NCI-H2171 (cell line): ENCODE measurements at regions not wholly inside any gene's neighbourhood (a gene's known extent, or its start where the extent isn't known, plus 50 kb on each side); places are given as distances from the start of the nearest gene placed in this dataset.

Experiments used
- DNase-seq: peaks from one replicate; lab custom pipeline; 2025; lab: John Stamatoyannopoulos, UW

DNA sequence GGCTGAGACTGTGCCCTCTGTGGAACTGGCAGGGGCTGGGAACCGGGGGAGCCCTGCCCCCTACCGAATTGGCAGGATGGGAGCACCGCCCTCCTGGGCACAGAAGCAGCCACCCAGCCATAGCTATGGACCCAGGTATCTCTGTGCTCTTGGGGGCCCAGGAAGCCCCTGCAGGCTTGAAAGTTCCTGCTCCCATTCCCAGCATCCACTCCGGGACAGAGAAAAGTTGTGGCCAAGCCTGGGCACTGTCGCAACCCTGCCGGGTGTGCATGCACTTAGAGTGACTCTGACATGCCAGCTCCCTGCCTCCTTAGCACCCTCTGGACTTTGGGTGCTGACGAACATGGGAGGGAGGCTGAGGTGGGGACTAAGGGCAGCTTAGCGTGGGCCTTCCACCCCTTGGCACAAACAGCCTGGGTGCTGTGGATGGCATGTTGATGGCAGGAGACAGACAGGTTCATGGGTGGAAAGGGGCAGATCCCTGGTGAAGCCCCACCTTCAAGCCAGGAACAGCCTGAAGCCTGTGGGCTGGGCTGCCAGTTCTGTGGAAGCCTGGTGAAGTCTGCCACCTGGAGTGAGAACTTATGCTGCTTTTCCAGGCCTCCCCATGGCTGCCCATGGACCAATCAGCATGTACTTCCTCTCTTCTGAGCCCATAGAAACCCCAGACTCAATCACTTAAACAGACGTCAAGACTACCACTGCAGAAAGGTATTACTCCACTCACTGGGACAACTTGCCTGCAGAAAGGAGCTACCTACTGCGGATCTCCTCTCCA is 279.0 kb downstream of the ATXN7L3B start:
- no peak for DNase-seq

DNA sequence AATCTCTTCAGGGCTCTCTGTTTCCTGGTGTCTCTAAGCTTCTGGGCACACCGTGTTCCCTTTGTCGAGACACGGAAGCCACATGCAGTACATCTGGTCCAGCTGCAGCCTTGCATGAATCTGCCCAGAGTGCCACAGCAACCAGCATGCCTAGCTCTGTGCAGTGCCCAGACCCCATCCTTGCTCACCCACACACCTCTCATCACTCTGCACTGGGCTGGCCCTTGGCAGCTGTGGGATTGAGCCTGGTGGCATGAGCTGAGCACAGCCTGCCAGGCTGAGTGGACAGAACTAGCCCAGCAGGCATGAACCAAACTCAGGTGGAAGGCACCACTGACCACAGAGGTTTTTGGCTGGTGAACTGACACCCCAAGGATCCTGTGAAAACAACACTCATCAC is 279.9 kb downstream of the ATXN7L3B start:
- no peak for DNase-seq

DNA sequence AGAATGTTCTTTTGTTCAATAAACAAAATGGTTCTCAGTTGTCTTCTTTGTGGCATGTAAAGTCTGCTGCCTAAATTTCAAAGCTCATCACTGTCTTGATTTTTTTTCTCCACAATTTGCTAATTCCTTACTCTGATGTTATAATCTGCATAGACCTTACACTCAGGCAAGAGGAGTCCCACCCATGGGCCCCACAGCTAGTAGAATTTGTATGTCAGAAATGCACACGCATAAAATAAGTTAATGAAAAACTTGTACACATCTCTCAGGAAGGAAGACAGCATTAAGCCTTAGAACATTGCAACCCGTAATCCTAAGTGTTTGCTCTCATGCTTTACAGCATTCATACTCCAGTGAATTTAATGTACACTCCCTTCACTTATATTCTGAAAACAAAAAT is 280.8 kb downstream of the ATXN7L3B start:
- DNase-seq = no peak

DNA sequence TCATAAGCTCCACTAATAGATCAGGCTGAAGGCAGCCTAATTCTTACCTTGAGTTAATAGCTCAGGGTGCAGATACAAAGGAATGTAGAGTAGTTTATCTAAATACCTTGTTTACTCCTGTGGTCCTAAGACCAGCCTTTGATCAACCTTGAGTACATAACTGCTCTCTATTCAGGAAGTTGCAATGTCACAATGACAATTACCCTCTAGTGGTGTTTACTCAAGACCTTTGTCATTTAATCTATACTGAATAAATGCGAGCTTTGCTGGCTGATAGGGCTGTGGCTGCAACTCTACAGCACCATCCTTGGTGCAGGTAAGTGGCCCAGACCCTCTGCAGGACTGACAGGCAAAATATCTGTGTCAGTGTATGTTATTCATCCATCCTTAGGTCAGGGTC is 282.7 kb downstream of the ATXN7L3B start:
- no peak for DNase-seq

DNA sequence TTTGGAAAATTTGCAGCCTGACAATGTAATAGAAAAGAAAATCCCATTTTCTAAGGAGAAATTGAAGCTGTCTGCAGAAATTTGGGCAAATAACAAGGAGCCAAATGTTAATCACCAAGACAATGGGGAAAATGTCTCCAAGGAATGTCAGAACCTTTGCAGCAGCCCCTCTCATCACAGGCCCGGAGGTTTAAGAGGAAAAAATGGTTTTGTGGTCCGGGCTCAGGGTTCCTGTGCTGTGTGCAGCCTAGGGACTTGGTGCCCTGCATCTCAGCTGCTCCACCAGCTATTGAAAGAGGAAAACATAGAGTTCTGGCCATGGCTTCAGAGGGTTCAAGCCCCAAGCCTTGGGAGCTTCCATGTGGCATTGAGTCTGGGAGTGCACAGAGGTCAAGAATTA is 298.9 kb downstream of the ATXN7L3B start:
- no peak for DNase-seq

DNA sequence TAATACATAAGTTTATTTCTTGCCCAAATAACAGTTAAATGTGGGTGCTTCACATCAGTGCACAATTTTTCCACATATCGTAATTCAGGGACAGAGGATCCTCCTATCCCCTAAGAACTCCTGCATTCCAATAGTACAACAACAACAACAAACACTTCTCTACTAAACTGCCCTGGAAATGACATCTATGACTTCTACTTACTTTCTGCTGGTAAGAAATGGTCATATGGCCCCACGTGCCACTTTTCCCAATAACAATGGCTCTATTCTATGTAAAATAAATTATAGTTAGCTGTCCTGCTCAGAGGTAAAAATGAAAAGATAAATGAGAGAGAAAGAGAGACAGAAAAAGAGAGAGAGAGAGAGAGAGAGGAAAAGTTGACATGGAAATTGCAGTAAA is 308.5 kb downstream of the ATXN7L3B start:
- no peak for DNase-seq

DNA sequence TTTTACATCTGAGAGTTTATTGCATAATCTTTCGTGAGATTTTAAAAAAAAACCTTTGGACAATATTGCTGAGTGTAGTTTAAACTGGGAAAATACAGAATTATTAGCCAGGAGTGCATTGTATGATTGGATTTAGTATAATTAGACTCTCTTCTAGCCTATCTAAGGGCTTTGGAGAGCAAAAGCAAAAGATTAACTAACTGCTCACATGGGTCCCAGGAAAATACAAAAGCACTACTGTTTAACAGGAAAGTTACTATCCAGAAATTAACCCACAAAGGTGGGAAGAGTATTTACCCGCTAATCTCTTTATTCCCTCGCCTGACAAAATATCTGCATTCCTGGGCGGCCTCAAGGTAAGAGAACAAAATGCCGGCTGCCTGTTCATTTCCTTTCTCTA is 309.5 kb downstream of the ATXN7L3B start:
- no peak for DNase-seq

DNA sequence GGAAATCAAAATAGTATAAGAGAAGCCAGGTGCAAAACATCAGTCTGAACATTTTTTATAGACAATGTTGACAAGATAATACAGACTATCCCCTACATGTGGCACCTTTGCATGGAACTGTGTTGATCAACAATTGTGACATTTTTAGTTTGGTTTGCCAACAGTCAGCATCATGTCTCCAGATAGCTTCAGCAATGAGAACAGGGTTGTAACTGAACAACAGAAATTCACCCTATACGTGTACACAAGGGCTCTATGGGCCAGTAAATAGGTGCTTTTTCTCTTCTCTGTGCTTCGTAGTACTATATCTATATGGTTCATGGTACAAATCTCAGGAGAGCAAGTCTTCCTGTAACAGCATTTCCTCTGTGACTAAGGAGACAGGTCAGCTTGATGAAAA is 310.4 kb downstream of the ATXN7L3B start:
- DNase-seq = no peak

DNA sequence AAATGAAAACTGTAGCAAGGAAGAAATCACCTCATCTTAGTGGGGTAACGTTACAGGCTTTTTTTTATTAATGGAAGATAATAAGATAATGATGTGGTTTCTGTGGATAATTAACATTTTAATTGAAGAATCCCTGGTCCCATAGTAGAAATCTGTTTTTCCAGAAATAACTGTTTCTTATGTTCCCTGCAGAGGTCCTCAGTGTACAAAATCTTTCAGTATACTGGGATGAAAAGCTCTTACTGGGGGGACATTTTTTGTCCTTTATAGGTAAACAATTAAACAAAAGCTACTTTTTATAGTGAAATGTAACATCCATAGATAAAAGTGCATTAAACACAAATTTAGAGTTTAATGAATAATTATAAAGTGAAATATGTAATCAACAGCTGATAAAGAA is 312.2 kb downstream of the ATXN7L3B start:
- no peak for DNase-seq

DNA sequence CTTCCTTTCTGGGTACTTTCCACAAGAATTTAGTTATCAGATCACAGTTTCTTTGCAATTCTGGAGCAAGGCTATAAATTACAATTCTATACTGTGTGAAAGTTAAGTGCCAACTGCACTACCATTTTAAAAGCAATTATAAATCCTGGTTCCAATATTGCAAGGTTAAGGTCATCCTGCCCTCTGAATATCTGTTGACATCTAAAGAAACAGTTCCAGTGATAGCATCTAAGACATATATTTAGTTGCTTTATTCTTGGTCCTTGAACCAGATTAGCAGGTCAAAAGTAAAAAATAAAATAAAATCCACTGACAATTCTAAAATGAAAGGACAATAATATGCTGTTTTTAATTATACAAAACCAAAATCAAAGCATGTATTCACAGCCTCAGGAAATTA is 334.2 kb downstream of the ATXN7L3B start:
- no peak for DNase-seq

DNA sequence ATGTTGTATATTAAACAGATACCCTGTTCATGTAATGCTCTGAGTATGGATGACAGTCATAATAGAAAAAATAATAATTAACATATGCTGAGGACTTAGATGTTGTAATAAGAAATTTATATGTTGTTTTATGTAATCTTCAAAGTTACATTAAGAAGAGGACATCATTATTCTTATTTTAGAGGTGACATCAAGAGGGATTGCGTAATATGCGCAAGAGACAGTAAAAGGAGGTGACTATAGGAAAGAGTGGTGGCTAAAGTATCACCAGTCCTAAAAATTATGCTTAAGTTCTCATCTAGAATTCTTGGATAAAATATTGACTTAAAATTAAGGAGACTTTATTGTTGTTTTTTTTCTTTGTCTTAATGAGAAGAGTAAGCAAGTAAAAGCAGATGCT is 323.9 kb downstream of the KCNC2 start:
- no peak for DNase-seq

DNA sequence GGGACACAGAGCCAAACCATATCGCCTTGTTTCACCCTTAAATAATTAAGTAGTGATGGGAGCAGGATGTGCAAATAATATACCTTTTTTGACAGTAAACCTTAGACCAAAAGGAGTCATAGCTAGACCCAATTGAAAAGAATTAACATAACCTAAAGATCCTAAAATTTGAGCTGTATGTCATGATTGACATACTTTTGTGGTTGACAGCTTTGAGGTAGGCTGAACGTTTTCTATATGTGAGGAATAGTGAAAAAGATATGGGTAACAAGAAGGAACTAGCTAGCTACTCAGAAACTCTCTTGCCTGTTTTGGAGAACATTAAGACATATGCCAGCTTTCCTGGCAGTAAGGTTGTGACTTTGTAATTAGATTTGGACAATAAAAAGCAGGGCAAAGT is 320.6 kb downstream of the KCNC2 start:
- no peak for DNase-seq

DNA sequence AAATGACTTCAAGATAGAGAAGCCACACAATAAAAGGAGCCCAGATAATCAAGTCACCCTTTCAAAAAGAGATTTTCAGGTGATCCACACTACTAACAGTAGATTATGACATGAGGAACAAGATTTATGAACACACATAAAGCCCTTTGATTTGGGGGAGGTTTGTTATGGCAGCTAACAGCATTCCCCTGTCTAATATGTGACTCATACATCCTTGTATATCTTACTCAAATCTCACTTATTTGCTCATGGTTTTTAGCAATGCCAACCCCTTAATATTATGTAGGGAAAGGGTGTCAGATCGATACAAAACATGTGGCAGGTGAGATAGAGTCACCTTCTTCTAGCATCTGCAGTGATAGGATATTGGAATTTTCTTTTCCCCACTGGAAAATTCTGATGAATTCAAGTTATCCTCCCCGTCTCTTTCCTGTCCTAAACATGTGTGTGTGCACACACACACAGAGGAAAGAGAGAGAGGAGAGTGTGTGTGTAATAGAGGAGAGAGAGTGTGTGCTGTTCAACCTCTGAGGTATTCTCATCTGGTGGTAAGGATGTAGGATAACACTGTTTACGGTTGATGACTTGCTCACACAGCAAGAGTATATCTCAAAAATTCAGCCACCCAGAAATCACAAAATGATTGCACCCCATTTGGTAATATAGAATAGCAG is 319.9 kb downstream of the KCNC2 start:
- DNase-seq = no peak

DNA sequence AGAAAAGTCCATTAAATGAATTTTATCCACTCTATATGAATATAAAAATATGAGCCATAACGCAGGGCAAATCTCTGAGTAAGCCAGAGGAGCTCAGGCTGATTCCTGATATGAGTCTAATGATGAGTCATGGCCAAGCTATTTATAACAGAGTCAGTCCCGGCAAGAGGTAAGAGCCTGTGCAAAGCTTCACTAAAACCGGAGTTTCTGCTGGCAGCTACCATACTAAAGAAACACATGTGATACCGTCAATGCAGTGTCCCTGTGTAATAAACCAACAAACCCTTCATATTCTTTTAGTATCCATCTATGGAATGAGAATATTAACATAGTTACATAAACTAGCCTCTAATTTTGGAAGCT is 319.4 kb downstream of the KCNC2 start:
- DNase-seq = no peak

DNA sequence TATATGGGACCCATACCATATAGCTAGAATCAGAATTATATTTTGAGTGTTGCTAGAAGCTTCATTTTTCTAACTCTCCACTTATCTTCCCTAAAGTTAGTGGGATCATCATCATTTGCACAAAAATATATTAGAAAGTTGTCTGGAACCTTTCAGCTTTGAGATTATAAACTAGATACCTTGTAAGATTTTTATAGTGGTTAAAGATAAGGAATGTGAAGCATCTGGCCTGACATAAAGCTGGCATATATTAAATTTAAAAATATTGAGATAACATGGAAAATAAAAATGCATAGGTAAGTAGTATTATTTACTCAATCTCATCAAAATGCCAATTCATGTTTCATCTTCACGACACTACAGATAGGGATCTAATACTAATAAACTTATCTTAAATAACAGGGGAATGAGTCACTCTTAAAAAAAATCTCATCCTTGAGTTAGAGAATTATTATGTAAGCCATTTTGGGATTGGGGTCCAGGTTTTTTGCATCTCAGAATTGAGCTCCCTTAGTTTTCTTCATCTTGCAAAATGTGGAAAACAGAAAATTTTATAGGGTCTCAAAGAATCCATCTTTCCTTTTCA is 318.5 kb downstream of the KCNC2 start:
- no peak for DNase-seq

DNA sequence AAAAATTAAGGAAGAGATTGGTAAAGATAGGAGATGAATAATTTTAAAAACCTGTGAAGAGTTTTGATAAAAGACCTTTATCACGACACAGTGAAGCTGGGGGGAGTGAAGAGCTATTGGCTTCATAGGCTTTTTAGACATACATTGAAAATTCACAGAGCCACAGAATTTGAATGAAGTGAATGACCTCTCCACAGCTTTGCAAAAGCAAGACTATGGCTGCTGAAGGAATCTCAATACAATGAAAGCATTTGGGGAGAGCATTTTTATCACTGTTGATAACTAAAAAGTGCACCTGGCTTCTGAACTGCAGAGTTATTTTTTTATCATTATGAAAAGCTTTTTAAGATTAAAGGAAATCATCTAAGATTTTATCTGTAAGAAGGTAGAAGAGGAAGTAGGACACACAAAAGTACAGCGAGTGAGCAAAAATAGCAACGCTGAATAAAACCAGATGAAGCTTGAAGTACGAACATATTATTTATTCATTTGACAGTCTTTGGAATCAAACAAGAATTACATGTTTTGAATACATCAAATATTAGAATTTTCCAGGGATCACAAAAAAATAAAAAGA is 317.5 kb downstream of the KCNC2 start:
- DNase-seq = no peak

DNA sequence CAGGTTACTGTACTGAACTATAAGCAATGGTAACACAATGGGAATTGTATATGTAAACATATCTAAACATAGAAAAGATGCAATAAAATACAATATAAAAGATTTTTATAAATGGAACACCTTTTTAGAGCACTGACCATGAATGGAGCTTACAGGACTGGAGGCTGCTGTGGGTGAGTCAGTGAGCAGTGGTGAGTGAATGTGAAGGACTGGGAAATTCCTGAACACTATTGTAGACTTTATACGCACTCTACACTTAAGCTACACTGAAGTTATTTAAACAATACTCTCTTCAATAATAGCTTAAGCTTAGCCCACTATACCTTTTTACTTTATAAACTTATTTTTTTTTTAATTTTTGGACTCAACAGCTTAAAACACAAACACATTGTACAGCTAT is 313.5 kb downstream of the KCNC2 start:
- DNase-seq = no peak

DNA sequence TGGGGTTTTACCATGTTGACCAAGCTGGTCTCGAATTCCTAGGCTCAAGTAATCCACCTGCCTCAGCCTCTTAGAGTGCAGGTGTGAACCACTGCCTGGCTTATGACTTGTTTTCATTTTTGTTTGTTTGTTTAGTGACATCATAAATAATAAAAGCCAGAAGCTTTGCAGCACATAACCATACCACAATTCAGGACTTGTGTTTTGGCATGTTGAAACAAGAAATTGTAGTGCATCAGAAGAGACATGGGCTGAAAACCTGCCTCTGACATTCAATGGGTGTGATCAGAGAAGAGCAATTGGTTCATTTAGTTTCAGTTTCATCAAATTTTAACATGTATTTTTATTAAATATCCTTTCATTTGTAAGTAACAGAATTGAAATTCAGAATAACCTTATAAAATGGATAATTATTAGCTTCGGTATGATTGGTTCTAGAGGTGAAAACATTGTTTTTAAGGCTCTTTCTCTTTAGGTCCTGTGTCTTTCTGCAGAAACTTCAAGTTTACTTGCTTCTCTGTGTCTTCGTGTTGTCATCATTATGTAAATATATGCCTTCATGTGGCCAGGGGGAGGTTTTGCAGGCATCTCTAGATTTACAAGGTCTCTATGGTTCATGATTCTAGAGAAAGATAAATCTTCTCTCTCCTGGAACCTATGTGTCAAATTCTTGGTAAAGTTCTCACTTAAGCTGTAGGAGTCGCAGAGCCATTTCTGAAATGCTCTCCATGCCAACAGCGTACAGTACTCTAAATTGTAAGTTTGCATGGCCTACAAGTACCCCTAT is 312.0 kb downstream of the KCNC2 start:
- DNase-seq = no peak

DNA sequence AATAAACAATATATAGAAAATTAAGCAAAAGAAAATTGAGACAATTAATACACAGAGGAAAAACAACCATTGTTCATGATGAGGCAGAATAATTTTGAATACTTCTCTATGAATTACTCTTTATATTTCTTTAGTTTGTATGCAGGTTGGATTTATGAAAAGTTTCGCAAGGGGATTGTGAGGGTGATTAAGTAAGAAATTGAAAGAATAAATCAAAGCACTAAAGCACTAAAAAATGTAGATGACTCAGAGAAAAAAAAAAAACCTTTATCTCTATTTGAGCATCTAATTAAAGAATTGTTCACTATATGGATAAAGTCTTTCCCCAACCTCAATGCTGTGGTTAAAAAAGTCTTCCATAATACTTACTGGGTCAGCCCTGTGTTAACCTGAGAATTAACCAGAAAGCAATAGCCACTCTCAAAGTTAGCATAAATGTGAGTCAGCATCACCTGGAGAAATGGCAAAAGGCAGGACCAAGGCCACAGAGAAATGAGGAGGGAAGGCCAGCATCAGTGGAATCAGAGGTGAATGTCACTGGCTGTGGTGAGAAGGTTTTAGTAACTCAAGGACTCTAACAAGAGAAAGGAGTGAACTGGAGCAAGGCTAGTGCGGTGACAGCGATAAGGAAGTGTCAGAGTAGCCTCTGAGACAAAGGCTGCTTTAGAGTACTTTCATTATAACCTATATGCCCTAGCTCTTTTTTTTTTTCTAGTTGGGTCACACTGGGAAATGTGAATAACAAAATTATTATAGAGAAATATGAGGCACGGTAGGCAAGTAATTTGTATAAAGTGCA is 310.4 kb downstream of the KCNC2 start:
- DNase-seq = no peak

DNA sequence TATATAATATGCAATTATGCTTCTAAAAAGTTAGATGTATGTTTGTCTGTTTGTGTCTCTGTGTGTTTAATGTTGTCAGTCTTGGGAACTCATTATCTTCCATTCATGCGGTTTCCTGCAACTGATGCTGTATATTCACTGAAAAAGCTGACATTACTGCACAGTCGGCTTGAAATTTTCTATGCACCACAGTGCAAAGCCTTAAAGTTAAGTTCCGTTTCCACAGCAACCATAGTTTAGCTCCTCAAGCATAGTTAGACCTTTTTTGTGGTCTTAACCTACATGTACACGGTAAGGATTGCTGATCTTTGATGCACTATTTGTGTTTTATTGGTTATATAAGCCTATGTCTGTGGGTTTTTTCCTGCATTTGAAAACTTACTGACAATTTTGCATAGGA is 309.4 kb downstream of the KCNC2 start:
- DNase-seq = no peak

DNA sequence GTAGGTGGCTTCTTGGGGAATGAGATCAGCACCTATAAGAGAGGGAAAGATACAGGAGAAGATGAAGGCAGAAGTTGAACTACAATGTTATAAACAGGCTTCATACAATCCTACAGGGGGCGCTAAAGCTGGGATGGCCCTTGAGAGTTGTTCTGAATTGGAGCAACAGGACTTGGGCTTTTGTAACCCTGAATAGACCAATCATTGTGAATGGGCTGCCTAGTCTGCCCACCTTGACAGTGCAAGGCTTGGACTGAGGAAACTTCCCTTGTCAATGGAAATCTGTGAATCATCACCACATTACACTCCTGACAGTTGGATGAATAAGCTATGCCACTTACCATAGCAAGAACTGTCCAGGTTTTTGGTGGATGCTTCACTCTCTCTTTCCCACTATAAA is 306.1 kb downstream of the KCNC2 start:
- DNase-seq = no peak

DNA sequence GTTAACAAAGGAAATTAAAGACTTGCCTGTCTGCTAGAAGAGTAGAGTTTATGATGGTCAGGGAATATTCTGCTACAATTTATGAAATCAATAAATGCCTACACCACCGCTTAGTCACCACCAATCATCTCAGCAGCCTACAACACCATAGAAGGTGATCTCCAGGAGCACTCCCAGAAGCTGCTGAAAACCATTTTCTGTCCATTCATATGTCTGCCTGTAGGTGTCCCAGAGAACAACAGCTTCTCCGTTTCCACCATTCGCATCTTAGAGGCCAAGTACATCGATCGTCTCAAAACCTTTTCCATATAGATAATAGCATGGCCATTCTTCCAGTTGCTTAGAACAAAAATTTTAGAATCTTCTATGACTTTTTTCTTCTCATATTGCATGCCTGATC is 303.4 kb downstream of the KCNC2 start:
- DNase-seq = no peak
